OCI-LY7 (cell line): ENCODE measurements at regions not wholly inside any gene's neighbourhood (a gene's known extent, or its start where the extent isn't known, plus 50 kb on each side); places are given as distances from the start of the nearest gene placed in this dataset.
"Not testable (repeated sequence)": the region's sequence is repeated elsewhere in the genome, so short reads cannot be mapped to it uniquely, and the experiment has no call there.

Source experiments
- BruUV-seq: library from RNA; stranded (reverse); fragments of 400-500 nt; replicated peaks from 2 replicates; lab custom pipeline; 2021; lab: Mats Ljungman, UMichigan
- CTCF ChIA-PET: fragments of 300-600 bp; sonication (Branson Sonifier 250); formaldehyde crosslinking; loops from one replicate; lab custom pipeline; 2022; ENCODE audit warnings: antibody characterized with exemption; ENCODE audit not compliant: unreplicated experiment; lab: Charles Lee
- POLR2A ChIA-PET: fragments of 300-600 bp; sonication (Branson Sonifier 250); formaldehyde crosslinking; loops from one replicate; lab custom pipeline; 2022; ENCODE audit warnings: antibody characterized with exemption; lab: Charles Lee
- DNase-seq: peaks from one replicate; pipeline ENCODE4 v3.0.0-alpha.2; 2015; ENCODE audit warnings: low spot score
- H2AFZ ChIP-seq: fragments of 200-600 bp; sonication (generic), shearing (Covaris generic); 2 replicates; pipeline ENCODE4 v1.6.1; 2014; ENCODE audit warnings: mild to moderate bottlenecking, antibody characterized with exemption, low read length, moderate library complexity
- H3K27ac ChIP-seq: fragments of 200-600 bp; sonication (generic); 2 replicates; pipeline ENCODE4 v1.5.1; 2014; ENCODE audit warnings: mixed run types, low read depth, mild to moderate bottlenecking, moderate library complexity, low read length, inconsistent platforms; ENCODE audit not compliant: poor library complexity, severe bottlenecking
- H3K36me3 ChIP-seq: fragments of 200-600 bp; sonication (generic); 2 replicates; pipeline ENCODE4 v1.6.1; 2014; ENCODE audit warnings: mild to moderate bottlenecking, antibody characterized with exemption, low read length, moderate library complexity, mixed read lengths; ENCODE audit not compliant: insufficient read depth
- H3K4me1 ChIP-seq: fragments of 200-600 bp; sonication (generic); 2 replicates; pipeline ENCODE4 v1.5.1; 2014; ENCODE audit warnings: mild to moderate bottlenecking, low read length; ENCODE audit not compliant: insufficient read depth, poor library complexity, severe bottlenecking
- H3K4me2 ChIP-seq: fragments of 200-600 bp; sonication (generic); 2 replicates; pipeline ENCODE4 v1.6.1; 2014; ENCODE audit warnings: mild to moderate bottlenecking, low read length
- H3K4me3 ChIP-seq: fragments of 200-600 bp; sonication (generic); 2 replicates; pipeline ENCODE4 v1.5.1; 2014; ENCODE audit warnings: mild to moderate bottlenecking, low read depth, low read length; ENCODE audit not compliant: poor library complexity, severe bottlenecking
- H3K79me2 ChIP-seq: fragments of 200-600 bp; sonication (generic); 2 replicates; pipeline ENCODE4 v1.6.1; 2016; ENCODE audit warnings: low read depth, mild to moderate bottlenecking, low read length, moderate library complexity, mixed read lengths; ENCODE audit not compliant: insufficient read depth
- H3K9me2 ChIP-seq: fragments of 200-600 bp; sonication (generic); 2 replicates; pipeline ENCODE4 v1.6.1; 2016; ENCODE audit warnings: mild to moderate bottlenecking, low read length, mixed read lengths; ENCODE audit not compliant: insufficient read depth
- H3K9me3 ChIP-seq: fragments of 200-600 bp; sonication (generic); 2 replicates; pipeline ENCODE4 v1.6.1; 2014; ENCODE audit warnings: mild to moderate bottlenecking, mixed run types, low read length, mixed read lengths
- H4K20me1 ChIP-seq: fragments of 200-600 bp; sonication (generic); 2 replicates; pipeline ENCODE4 v1.6.1; 2014; ENCODE audit warnings: mild to moderate bottlenecking, antibody characterized with exemption, low read length, moderate library complexity, mixed read lengths; ENCODE audit not compliant: insufficient read depth
- EZH2phosphoT487 ChIP-seq: fragments of 200-600 bp; sonication (generic); IDR thresholded peaks from 2 replicates; pipeline ENCODE4 v1.6.1; 2018; ENCODE audit warnings: low read depth, borderline replicate concordance, mild to moderate bottlenecking, mixed run types, antibody characterized with exemption, low read length, moderate library complexity, mixed read lengths
- intact Hi-C: fragments of 100-400 bp; cut with micrococcal nuclease; formaldehyde crosslinking; loops from one replicate; pipeline ENCODE4 v1.10.0; 2022; ENCODE audit not compliant: unreplicated experiment
- TF ChIP-seq, protein P1 (sequence below): fragments of 200-600 bp; sonication (generic); conservative IDR thresholded peaks from 2 replicates; pipeline ENCODE4 v1.5.1; 2014; ENCODE audit warnings: mild to moderate bottlenecking, antibody characterized with exemption, low read length, moderate library complexity, mixed read lengths

DNA sequence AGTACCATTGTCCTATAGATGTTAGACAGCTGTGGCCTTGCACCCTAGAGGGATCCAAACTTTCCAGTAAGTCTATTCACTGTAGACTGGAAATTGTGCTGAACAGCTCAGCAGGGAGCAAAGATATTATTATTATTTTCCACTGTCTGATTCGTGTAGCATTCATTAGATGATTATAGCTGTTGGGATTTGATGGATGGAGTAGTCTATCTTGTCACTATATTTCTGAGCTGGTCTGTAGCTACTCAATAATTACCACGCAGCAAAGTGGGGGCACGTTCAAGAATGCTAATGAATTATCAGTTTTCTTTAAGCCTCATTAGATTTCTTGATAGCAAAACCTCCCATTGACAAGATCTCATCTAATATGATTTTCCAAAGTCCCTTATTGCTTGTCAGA lies 113.2 kb downstream of the RTP4 start:
- Histone ChIP-seq H2AFZ (no peak overlapping the region), H3K4me3 (no peak overlapping the region), H3K27ac (no peak overlapping the region), H3K36me3 (no peaks in the 10 kb centered on the region), H3K79me2 (no peaks in the 10 kb centered on the region), H3K4me2 (no peak overlapping the region), H3K9me2 (no peaks in the 10 kb centered on the region), H3K9me3 (0 out of 2 replicates have a peak, but pooled peaks cover 2% of the 10 kb centered on the region), H3K4me1 (no peaks in the 10 kb centered on the region), H4K20me1 (no peaks in the 10 kb centered on the region)
- no TSS peak for BruUV-seq
- ChIA-PET POLR2A (no interaction called here), CTCF (no interaction called here)
- no peak for TF ChIP-seq EZH2phosphoT487
- TF ChIP-seq, protein P1, sequence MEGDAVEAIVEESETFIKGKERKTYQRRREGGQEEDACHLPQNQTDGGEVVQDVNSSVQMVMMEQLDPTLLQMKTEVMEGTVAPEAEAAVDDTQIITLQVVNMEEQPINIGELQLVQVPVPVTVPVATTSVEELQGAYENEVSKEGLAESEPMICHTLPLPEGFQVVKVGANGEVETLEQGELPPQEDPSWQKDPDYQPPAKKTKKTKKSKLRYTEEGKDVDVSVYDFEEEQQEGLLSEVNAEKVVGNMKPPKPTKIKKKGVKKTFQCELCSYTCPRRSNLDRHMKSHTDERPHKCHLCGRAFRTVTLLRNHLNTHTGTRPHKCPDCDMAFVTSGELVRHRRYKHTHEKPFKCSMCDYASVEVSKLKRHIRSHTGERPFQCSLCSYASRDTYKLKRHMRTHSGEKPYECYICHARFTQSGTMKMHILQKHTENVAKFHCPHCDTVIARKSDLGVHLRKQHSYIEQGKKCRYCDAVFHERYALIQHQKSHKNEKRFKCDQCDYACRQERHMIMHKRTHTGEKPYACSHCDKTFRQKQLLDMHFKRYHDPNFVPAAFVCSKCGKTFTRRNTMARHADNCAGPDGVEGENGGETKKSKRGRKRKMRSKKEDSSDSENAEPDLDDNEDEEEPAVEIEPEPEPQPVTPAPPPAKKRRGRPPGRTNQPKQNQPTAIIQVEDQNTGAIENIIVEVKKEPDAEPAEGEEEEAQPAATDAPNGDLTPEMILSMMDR = no peak
- intact Hi-C loops = no loop called here
- no peak for DNase-seq

DNA sequence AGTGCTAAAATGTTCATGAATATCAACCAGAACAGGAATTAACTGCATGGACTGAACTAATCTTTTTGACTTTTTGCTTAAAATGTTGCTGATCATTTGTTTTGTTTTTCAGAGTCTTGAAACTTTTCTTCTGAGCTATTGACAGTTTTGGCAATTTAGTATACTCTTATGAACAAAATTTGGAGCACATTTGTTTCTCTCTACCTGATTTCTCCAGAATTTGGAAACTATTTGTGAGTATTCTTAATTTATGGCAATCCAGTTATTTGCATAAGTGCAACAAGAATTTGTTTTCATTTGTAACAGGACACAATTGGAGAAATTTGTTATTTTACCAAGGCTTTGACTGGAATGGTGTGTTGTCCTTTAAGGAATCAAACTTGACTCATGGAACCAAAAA lies 107.4 kb downstream of the RTP4 start:
- H3K36me3 ChIP-seq, H3K9me2 ChIP-seq, H3K4me1 ChIP-seq, POLR2A ChIA-PET, CTCF ChIA-PET, BruUV-seq, H4K20me1 ChIP-seq, H3K27ac ChIP-seq, H3K4me2 ChIP-seq, intact Hi-C loops, H3K4me3 ChIP-seq, H3K79me2 ChIP-seq, H2AFZ ChIP-seq: not testable (repeated sequence)
- peak; percentile 4 for DNase-seq
- peaks cover 44% of the 10 kb centered on the region for H3K9me3 ChIP-seq

DNA sequence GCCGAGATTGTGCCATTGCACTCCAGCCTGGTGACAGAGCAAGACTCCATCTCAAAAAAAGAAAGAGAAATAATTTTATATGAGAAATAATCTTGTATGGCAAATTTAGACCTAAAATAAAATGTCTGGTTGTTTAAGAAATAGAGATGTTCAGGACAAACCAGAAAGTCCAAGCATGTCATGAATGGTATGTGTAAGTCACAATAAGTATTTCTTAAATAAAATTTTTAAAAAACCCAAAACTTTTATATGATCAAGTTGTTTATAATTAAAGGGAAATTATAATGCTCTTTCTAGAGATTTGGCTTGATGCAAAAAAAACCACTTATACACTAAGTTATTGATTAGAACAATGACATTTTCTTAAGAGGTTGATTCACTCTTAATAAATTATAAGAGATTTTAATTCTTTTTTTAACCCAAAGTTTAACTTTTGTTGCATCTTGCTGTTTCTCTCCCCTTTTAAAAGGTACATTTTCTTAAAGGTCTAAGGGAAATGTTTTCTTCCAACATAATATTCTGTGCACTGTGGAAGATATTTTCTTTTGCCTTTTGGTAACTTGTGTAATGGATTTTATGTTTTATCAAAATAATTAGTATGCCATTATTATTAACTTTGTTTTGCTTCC lies 105.7 kb downstream of the RTP4 start:
- Histone ChIP-seq H3K36me3 (no peaks in the 10 kb centered on the region), H3K27ac (no peak overlapping the region), H3K4me3 (no peak overlapping the region), H2AFZ (no peak overlapping the region), H4K20me1 (no peaks in the 10 kb centered on the region), H3K9me3 (peaks cover 44% of the 10 kb centered on the region), H3K4me1 (no peaks in the 10 kb centered on the region), H3K9me2 (no peaks in the 10 kb centered on the region), H3K79me2 (no peaks in the 10 kb centered on the region), H3K4me2 (no peak overlapping the region)
- DNase-seq = peak; percentile 50
- no TSS peak for BruUV-seq
- ChIA-PET CTCF (no interaction called here), POLR2A (no interaction called here)
- no peak for TF ChIP-seq EZH2phosphoT487
- TF ChIP-seq, protein P1 = no peak
- intact Hi-C loops = no loop called here

DNA sequence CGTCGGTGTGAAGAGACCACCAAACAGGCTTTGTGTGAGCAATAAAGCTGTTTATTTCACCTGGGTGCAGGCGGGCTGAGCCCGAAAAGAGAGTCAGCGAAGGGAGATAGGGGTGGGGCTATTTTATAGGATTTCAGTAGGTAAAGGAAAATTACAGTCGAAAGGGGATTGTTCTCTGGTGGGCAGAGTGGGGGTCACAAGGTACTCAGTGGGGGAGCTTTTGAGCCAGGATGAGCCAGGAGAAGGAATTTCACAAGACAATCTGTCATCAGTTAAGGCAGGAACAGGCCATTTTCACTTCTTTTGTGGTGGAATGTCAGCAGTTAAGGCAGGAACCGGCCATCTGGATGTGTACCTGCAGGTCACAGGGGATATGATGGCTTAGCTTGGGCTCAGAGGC lies 98.1 kb downstream of the RTP4 start:
- H3K27ac ChIP-seq, H3K9me2 ChIP-seq, CTCF ChIA-PET, BruUV-seq, H3K9me3 ChIP-seq, DNase-seq, H3K4me3 ChIP-seq, H3K36me3 ChIP-seq, H3K4me1 ChIP-seq, H4K20me1 ChIP-seq, H3K79me2 ChIP-seq, H3K4me2 ChIP-seq, H2AFZ ChIP-seq, intact Hi-C loops: not testable (repeated sequence)
- POLR2A ChIA-PET = interaction anchor here (0.6 kb wide), 1 partner anchor 101 kb away, joined by 3 read pairs; no protein-coding TSS in a partner anchor
